Nucleus accumbens (tissue), 56 donors: ENCODE measurements at regions not wholly inside any gene's neighbourhood (a gene's known extent, or its start where the extent isn't known, plus 50 kb on each side); places are given as distances from the start of the nearest gene placed in this dataset.

ENCODE experiments used
- DNase-seq, 56 donors: peaks; one replicate each; lab custom pipeline; 2025; lab: John Stamatoyannopoulos, UW

DNA sequence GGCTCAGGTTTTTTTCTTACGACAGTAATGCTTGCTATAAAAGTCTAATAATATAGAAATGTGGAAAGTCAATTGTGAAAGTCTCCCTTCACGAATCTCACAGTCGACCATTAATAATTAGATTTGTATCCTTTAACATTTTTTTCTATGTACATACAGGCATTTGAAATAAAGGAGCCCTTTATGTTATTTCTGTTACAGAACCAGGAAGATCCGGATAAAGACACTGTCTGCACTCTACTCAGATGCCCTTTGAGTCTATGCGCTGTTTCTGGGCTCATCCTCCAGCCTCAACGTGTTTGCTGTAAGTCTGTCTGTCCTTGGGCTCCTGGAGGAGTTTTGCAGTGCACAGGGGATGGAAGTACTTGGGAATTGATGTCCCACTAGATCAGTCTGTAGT, 212.2 kb upstream of the ATP2B1 start:
- DNase-seq = no peak

GRCh38 chr12:89919241-89919906, 210.7 kb upstream of the ATP2B1 start:
- DNase-seq = no peak

DNA sequence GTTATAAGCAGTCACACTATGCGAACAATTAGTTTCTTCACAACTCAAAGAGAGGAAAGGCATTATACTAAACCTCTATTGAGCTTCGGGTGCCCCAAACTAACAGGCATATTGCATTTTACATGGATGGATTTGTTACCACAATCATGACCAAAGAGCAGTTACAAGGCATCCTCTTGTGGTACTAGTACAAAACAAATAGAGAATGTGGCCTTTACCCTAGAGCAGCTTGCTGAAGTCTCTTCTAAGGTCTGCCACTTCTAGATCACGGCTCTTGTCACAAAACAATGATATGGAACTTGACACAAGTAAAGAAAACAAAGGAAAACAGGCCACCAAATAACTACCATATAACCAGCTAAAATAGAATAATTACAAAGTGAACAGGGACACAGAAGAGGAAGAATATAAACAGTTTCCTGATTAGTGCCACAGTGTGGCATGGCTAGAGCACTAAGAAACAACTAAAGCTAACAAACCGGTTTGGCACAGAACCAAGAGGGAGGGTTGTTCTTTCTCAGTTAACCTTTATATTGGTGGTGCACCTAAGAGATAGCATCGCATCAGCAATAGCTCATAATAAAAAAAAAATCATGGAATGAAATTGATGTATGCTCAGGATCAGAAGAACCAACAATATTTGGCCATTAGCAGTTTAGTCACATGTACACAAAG, 209.7 kb upstream of the ATP2B1 start:
- no peak for DNase-seq

DNA sequence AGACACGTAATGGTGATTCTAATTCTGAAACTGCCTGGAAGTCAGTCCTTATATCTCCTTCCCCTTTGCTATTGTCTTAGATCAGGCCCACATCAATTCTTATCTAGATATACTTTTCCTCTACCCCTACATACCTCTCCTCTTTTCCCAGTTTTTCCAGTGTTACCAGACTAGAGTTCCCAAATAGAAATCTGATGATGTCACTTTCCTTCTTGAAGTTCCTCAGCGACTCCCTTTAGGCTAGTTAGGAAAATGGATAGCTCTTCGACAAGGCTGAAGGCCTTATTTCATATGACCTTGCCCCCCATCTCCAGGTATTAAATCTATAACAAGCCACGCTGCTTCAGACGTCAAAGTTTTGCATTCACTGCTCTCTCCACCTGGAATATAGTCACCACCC, 201.1 kb upstream of the ATP2B1 start:
- no peak for DNase-seq

DNA sequence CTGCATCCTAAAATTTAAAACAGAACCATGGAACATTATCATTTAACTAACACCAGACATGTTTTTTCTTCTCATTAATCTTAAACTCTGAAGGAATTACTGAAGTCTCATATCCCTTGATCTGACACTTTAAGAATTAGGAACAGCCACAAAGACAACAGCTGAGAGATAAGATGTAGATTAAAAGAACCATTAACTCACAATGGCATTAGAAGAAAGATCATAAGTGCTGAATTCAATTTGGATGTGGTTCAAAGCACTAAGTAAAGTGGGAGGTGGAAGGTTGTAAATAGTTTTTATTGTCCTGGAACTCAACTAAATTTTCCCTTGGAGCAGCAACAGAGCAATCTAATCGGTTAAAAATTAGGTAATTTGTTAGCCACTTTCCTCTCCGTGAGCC, 199.0 kb upstream of the ATP2B1 start:
- no peak for DNase-seq

GRCh38 chr12:89906824-89907223, 198.2 kb upstream of the ATP2B1 start:
- DNase-seq = no peak

- no peak for DNase-seq
These were observed 197.5 kb upstream of the ATP2B1 start for GRCh38 chr12:89906178-89906577.

GRCh38 chr12:89901906-89902642, 193.4 kb upstream of the ATP2B1 start:
- no peak for DNase-seq

DNA sequence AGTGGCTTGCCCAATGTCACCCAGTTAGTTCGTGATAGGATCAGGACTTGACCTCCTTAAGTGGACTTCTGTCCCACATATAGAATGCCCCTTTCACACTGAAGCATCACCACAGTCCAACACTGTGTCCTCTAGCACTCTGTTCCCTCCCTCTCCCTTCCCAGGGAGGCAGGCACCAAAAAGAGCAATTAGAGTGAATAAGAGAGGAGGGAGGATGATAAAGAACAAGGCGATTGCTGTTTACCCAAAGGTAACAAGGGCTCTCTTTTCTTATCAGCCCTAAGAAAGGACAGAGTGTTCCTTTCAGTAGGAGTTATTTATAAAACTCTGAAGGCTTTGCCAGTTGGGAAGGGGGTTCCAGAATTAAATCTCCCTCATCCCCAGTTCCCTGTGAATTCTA, 192.7 kb upstream of the ATP2B1 start:
- no peak for DNase-seq

DNA sequence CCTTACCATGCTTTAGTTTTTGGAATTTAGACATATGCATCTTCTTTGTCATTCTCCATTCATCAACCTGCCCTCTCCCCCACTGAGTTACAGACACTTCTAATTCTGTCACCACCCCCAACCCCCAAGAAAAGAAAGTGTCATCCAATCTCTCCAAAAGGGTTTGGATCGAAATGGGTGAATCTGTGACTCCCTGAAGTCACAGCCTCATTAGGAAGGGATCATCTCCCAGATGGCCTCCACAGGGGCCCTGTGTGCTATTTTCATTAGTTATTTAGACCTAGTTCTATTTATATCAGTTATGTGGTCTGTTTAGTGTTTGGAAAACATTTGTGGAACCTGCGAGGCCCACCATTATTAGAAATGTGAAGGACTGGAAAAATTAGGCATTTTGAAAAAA, 191.0 kb upstream of the ATP2B1 start:
- no peak for DNase-seq

- DNase-seq = no peak
These were observed 187.0 kb upstream of the ATP2B1 start for GRCh38 chr12:89895591-89895990.

DNA sequence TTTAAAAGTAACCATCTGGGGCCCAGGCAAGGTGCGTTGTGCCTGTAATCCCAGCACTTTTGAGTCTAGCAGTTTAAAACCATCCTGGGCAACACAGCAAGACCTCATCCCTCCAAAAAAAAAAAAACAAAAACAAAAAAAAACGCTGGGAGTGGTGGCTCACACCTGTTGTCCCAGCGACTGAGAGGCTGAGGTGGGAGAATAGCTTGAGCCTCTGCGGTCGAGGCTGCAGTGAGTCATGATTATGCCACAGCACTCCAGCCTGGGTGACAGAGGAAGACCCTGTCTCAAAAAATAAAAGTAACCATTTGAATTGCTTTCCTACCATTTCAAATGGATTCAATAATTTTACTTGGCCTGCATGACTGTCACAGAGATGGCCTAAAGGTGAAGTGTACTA, 186.5 kb upstream of the ATP2B1 start:
- DNase-seq = no peak

DNA sequence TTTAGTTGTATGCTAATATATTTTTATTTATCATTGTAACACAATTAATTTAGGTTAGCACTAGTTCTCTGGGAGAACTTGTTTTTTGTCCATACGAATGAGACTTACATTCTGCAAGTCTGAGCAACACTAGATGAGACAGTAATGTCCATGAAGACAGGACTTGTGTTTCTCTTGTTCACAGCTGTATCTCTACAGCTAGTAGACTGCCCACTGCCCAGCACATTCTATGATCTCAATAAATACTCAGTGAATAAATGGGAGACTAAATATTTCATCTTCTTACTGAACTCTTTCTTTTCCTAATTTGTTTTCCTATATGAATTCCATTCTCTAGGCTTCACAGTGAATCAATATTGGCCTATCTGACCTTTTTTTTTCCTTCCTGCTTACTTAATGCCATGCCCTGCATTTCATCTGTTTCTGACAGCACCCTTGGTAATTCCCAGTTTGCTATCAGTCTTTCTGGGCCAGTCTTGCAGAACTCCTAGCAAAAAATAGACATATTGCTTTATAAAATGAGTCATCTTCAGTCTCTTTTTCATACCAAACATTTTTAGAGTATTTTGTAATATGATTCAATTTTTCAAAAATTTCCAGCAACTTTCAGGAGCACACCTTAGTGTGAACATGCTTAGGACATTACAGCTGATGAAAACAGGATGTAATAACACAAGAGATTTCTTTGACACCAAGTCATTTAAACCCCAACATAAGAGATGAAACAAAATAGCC, 185.5 kb upstream of the ATP2B1 start:
- DNase-seq = no peak

- no peak for DNase-seq
These were observed 183.8 kb upstream of the ATP2B1 start for GRCh38 chr12:89892436-89892835.

DNA sequence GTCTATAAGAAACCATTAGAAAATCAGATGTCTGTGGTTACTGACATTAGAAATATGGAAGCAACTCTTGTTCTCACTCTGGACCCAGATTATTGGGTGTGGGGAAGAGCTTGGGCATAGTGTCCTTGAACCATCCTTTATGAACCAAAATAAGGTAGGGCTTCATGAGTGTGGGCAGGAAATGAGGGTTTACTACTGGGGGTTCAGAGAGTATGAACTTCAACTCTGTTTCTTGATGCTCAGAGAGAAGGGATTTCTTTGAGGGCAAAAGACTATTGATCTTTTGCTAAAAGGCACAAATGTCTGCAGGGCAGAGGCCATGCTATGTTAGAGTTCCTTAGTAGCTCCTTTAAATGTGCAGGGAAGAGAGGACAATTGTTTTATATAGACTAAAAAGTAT, 183.3 kb upstream of the ATP2B1 start:
- no peak for DNase-seq

DNA sequence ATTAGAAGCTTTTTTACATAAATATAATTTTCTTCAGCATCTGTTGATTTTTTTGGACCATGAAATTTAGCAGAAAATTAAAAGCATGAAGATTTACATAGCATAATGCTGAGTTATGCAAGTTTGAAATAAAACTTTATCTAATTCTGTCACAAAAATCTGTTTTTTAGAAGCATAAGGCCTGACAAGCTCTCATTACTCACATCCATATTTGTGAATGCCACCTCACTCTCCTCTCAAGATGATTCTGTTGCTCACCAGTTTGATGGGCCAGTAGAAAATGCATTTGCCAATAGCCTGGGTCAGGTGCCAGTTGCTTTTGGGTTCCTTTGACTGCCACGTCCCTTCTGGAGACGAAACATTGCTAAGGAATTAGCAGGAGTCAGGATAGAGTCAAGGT, 181.5 kb upstream of the ATP2B1 start:
- DNase-seq = no peak

- no peak for DNase-seq
These were observed 180.4 kb upstream of the ATP2B1 start for GRCh38 chr12:89889062-89889461.

- DNase-seq = no peak
These were observed 176.3 kb upstream of the ATP2B1 start for GRCh38 chr12:89884952-89885351.

DNA sequence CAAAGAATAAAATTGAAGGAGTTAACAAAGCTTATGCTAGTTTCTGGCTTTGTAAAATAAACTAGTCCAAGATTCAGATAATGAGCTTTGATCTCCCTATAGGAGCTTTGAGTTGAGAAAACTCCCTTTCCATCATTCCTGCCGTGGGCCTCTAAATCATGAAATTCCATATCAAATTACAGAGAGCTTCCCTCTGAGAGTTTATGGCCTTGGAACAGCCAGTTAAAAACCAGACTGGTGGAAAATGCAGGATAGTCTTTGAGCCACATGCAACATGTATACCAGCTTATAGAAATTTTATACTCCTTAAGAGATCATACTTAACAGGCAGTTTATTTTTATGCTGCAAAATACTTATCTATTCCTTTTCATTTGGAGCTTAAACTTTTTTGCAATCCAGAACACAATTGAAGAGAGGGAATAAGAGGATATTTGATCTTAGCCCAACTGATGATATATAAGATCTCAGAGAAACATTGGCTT, 175.8 kb upstream of the ATP2B1 start:
- DNase-seq = no peak

DNA sequence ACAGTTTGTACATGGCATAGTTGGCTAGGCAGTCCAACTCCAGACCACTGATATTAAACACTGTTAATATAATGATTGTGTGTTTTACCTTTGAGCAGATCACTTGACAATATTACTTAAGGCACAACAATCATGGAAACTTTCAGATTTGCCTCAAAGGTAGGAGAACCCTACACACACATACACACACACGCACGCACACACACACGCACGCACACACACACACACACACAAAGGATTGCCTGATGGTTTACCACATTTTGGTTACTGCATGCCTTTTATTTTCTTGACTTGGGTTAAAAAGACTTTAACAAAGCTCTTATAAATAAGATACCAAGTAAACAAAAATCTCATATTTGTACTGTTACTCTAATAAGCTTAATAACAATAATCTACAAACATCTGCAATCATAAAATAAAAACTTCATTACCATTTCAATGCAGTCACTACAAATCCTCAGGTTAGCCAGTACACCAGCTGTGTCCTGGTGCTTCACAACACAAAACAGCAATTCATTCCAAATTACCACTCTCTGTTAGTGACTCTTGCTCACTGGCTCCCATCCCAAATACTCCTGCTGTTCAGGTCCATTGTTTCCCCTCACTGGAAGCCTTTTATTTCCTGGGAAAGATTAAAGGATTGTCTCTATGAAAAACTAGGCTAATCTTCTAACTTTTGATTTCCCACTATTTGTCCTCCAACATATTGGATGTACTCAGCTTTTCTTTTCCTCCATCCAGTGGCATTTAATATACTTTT, 175.2 kb upstream of the ATP2B1 start:
- DNase-seq = no peak
